HL-60 (cell line): ENCODE measurements at regions not wholly inside any gene's neighbourhood (a gene's known extent, or its start where the extent isn't known, plus 50 kb on each side); places are given as distances from the start of the nearest gene placed in this dataset.
A peak's percentile ranks its signal among the peaks of the same experiment; 100 is the strongest.

ENCODE experiments used
- DNase-seq, 2 experiments: peaks; one replicate each; pipeline ENCODE4 v3.0.0-alpha.2; 2010 to 2020; ENCODE audit warnings: low read depth in 1 of 2, low spot score in 1 of 2
- H3K27ac ChIP-seq: fragments of 250-450 bp; sonication (Bioruptor Pico); replicated peaks from 2 replicates; pipeline ENCODE4 v1.5.1; 2020; ENCODE audit warnings: mild to moderate bottlenecking, moderate library complexity
- H3K27me3 ChIP-seq: fragments of 250-450 bp; sonication (Bioruptor Pico); 2 replicates; pipeline ENCODE4 v1.5.1; 2021; ENCODE audit warnings: mild to moderate bottlenecking, moderate library complexity; ENCODE audit not compliant: insufficient read depth, poor library complexity, severe bottlenecking
- H3K4me3 ChIP-seq: replicated peaks from 2 replicates; pipeline ENCODE4 v1.5.1; 2011; ENCODE audit warnings: mild to moderate bottlenecking, control low read depth, low read length; ENCODE audit not compliant: insufficient read depth
- GABPA ChIP-seq: IDR thresholded peaks from 2 replicates; pipeline ENCODE4 v1.6.1; 2012; ENCODE audit warnings: low read depth
- POLR2AphosphoS5 ChIP-seq: IDR thresholded peaks from 2 replicates; pipeline ENCODE4 v1.6.1; 2012; ENCODE audit warnings: low read depth
- SPI1 ChIP-seq: IDR thresholded peaks from 2 replicates; pipeline ENCODE4 v1.6.1; 2012; ENCODE audit warnings: low read depth, mild to moderate bottlenecking, borderline replicate concordance
- TF ChIP-seq, protein P1 (sequence below): IDR thresholded peaks from one replicate; pipeline ENCODE4 v1.5.1; 2011; ENCODE audit warnings: low read length, control low read depth, inconsistent platforms; ENCODE audit not compliant: insufficient read depth
- TF ChIP-seq, protein P2 (sequence below): IDR thresholded peaks from 2 replicates; pipeline ENCODE4 v1.6.1; 2012; ENCODE audit warnings: low read depth; ENCODE audit not compliant: insufficient replicate concordance

DNA sequence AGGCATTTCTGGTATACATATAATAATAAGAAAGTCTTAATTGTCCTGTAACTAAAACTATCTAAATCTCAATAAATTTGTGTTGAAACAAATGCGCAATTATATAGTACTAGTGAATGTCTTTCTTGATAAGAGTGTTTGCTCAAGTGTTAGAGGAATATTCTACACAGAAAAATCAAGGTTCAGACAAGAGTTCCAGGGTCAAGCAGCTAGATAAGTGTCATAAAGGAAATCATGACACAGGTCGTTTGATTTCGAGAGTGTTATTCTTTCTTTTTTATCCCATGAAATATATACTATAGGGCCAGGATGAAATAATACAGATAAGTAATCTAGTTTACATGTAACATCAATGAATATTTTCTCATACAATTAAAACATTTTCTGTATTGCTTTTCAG lies 366.1 kb downstream of the UTRN start:
- H3K27me3 ChIP-seq: no peaks in the 10 kb centered on the region
- no peak for DNase-seq
- H3K27ac ChIP-seq: no peak overlapping the region
- no peak overlapping the region for H3K4me3 ChIP-seq
- no peak for TF ChIP-seq SPI1
- TF ChIP-seq, protein P1, sequence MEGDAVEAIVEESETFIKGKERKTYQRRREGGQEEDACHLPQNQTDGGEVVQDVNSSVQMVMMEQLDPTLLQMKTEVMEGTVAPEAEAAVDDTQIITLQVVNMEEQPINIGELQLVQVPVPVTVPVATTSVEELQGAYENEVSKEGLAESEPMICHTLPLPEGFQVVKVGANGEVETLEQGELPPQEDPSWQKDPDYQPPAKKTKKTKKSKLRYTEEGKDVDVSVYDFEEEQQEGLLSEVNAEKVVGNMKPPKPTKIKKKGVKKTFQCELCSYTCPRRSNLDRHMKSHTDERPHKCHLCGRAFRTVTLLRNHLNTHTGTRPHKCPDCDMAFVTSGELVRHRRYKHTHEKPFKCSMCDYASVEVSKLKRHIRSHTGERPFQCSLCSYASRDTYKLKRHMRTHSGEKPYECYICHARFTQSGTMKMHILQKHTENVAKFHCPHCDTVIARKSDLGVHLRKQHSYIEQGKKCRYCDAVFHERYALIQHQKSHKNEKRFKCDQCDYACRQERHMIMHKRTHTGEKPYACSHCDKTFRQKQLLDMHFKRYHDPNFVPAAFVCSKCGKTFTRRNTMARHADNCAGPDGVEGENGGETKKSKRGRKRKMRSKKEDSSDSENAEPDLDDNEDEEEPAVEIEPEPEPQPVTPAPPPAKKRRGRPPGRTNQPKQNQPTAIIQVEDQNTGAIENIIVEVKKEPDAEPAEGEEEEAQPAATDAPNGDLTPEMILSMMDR: no peak
- TF ChIP-seq, protein P2, sequence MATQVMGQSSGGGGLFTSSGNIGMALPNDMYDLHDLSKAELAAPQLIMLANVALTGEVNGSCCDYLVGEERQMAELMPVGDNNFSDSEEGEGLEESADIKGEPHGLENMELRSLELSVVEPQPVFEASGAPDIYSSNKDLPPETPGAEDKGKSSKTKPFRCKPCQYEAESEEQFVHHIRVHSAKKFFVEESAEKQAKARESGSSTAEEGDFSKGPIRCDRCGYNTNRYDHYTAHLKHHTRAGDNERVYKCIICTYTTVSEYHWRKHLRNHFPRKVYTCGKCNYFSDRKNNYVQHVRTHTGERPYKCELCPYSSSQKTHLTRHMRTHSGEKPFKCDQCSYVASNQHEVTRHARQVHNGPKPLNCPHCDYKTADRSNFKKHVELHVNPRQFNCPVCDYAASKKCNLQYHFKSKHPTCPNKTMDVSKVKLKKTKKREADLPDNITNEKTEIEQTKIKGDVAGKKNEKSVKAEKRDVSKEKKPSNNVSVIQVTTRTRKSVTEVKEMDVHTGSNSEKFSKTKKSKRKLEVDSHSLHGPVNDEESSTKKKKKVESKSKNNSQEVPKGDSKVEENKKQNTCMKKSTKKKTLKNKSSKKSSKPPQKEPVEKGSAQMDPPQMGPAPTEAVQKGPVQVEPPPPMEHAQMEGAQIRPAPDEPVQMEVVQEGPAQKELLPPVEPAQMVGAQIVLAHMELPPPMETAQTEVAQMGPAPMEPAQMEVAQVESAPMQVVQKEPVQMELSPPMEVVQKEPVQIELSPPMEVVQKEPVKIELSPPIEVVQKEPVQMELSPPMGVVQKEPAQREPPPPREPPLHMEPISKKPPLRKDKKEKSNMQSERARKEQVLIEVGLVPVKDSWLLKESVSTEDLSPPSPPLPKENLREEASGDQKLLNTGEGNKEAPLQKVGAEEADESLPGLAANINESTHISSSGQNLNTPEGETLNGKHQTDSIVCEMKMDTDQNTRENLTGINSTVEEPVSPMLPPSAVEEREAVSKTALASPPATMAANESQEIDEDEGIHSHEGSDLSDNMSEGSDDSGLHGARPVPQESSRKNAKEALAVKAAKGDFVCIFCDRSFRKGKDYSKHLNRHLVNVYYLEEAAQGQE: no peak
- no peak for TF ChIP-seq POLR2AphosphoS5
- no peak for TF ChIP-seq GABPA

DNA sequence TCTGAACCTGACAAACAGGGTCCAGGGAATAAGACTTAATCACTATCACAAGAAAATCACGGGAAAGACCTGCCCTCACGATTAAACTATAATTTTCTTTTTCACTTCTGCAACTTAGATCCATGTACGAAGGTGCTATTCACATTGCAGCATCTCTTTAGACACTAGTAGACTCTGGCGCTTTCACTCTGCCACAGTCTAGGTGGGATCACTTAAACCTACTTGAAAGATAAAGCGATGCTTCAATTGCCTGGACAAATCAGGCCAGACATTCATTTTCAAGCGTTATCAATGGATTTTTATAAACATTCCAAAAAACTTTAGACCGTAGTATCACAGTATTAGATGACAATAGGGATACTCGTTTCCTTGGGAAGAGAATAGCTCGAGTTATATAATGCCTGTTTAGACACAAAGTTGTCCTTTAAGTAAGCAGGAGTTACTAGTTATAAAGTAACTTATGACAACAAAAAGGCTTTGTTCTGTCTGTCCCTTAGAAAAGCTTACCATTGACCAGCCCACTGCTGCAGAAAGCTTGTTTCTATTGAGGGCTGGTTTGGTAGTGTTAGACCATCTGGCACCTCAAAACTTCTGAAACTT lies 367.3 kb downstream of the UTRN start:
- no peak for DNase-seq
- TF ChIP-seq GABPA (no peak), POLR2AphosphoS5 (no peak)
- TF ChIP-seq, protein P2: no peak

DNA sequence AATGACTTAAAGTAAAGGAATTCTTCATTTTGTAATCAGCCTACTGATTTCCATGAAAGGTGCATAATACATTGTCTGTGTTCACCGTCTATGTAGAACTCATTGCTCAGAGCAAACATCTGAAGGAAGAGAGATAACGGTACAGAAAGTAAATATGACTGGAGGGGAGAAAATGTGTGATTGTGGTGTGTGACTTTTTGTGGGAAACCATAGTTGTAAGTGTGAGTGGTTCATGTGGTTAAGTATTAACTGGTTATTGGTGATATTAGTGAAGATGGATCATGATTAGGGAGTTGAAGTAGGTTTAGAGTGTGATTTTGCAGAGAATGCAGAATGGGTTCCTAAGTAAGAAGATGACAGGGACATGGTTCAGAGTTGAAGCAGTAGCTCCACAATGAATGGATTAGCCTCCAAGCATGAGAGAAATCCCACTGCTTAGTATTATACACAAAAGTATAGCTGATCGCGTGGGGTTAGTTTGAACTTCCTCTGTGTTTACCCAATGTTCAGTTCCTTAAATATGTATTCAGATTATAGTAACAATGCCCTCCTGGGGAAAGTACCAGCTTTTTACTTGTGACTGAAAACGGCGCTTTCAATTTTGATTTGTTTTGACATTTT lies 368.9 kb downstream of the UTRN start:
- peak in 1 of 2 experiments; percentile 43 for DNase-seq
- TF ChIP-seq SPI1 (peak; percentile 86; the same call in 1 of the 2 replicates), POLR2AphosphoS5 (no peak), GABPA (no peak)
- TF ChIP-seq, protein P2: no peak
- TF ChIP-seq, protein P1: no peak
- Histone ChIP-seq H3K27ac (peak overlapping the region; percentile 35), H3K4me3 (no peak overlapping the region), H3K27me3 (no peaks in the 10 kb centered on the region)

More for the DNA sequence above, 367.3 kb downstream of the UTRN start:
- Histone ChIP-seq H3K27ac (no peak overlapping the region), H3K4me3 (no peak overlapping the region), H3K27me3 (no peaks in the 10 kb centered on the region)
